ENCODE measurements at regions not wholly inside any gene's neighbourhood (a gene's known extent, or its start where the extent isn't known, plus 50 kb on each side); places are given as distances from the start of the nearest gene placed in this dataset.
"Not testable (repeated sequence)": the region's sequence is repeated elsewhere in the genome, so short reads cannot be mapped to it uniquely, and the experiment has no call there.

- DNase-seq (ENCODE audit: low read depth): no peak
Observed at GRCh38 chr3:88291486-88291885, 141.7 kb downstream of the C3orf38 start.

- no peak for DNase-seq (ENCODE audit: low read depth)
Observed at GRCh38 chr3:88298189-88298588, 148.4 kb downstream of the C3orf38 start.

- peak; percentile 50 for DNase-seq (ENCODE audit: low read depth)
Observed at GRCh38 chr3:88301273-88301995, 151.7 kb downstream of the C3orf38 start.

GRCh38 chr3:88301996-88302393 lies 152.2 kb downstream of the C3orf38 start:
- DNase-seq (ENCODE audit: low read depth): no peak

- DNase-seq (ENCODE audit: low read depth): not testable (repeated sequence)
Observed at GRCh38 chr3:88303331-88303904, 153.7 kb downstream of the C3orf38 start.

- DNase-seq (ENCODE audit: low read depth): no peak
Observed at GRCh38 chr3:88307666-88308065, 157.9 kb downstream of the C3orf38 start.

- no peak for DNase-seq (ENCODE audit: low read depth)
Observed at GRCh38 chr3:88311826-88312225, 162.1 kb downstream of the C3orf38 start.

GRCh38 chr3:88312256-88312655 lies 162.5 kb downstream of the C3orf38 start:
- DNase-seq (ENCODE audit: low read depth): no peak

GRCh38 chr3:88318067-88318466 lies 168.3 kb downstream of the C3orf38 start:
- no peak for DNase-seq (ENCODE audit: low read depth)

- DNase-seq (ENCODE audit: low read depth): peak; percentile 53
Observed at GRCh38 chr3:88321363-88322050, 171.7 kb downstream of the C3orf38 start.

- no peak for DNase-seq (ENCODE audit: low read depth)
Observed at GRCh38 chr3:88324788-88325187, 175.0 kb downstream of the C3orf38 start.

- DNase-seq (ENCODE audit: low read depth): peak; percentile 20
Observed at GRCh38 chr3:88334187-88334868, 184.6 kb downstream of the C3orf38 start.

GRCh38 chr3:88336894-88337293 lies 187.1 kb downstream of the C3orf38 start:
- DNase-seq (ENCODE audit: low read depth): no peak

- no peak for DNase-seq (ENCODE audit: low read depth)
Observed at GRCh38 chr3:88343264-88343663, 193.5 kb downstream of the C3orf38 start.

- no peak for DNase-seq (ENCODE audit: low read depth)
Observed at GRCh38 chr3:88346643-88347042, 196.9 kb downstream of the C3orf38 start.

- DNase-seq (ENCODE audit: low read depth): no peak
Observed at GRCh38 chr3:88362428-88362827, 212.7 kb downstream of the C3orf38 start.

- DNase-seq (ENCODE audit: low read depth): peak; percentile 8
Observed at GRCh38 chr3:88364926-88365325, 215.2 kb downstream of the C3orf38 start.

- DNase-seq (ENCODE audit: low read depth): no peak
Observed at GRCh38 chr3:88369337-88369736, 219.6 kb downstream of the C3orf38 start.

GRCh38 chr3:88369767-88370166 lies 220.0 kb downstream of the C3orf38 start:
- DNase-seq (ENCODE audit: low read depth): no peak

GRCh38 chr3:88385090-88385489 lies 235.3 kb downstream of the C3orf38 start:
- DNase-seq (ENCODE audit: low read depth): no peak

- no peak for DNase-seq (ENCODE audit: low read depth)
Observed at GRCh38 chr3:88398581-88398980, 248.8 kb downstream of the C3orf38 start.

- no peak for DNase-seq (ENCODE audit: low read depth)
Observed at GRCh38 chr3:88403319-88403718, 253.6 kb downstream of the C3orf38 start.

Data from LHCN-M2 (cell line).